ENCODE measurements at regions not wholly inside any gene's neighbourhood (a gene's known extent, or its start where the extent isn't known, plus 50 kb on each side); places are given as distances from the start of the nearest gene placed in this dataset.

- CTCF ChIA-PET, result no interaction called here
- H3K27me3 ChIP-seq (ENCODE audit: insufficient read depth, low read length), result no peaks in the 10 kb centered on the region
- RAD21 ChIA-PET (ENCODE audit: low non-redundant PET in 1 of 2, low total read pairs in 2 of 2, uncharacterized antibody in 2 of 2, unreplicated experiment in 2 of 2), result no interaction called here
- intact Hi-C loops (cut with micrococcal nuclease), result no loop called here
- no peaks in the 10 kb centered on the region for H3K9me3 ChIP-seq (ENCODE audit: control insufficient read depth in 1 of 2, insufficient read depth in 1 of 2, low read depth in 1 of 2, low read length in 2 of 2)
- no TSS peak for BruUV-seq (replicated peaks)
- no peaks in the 10 kb centered on the region for H3K79me2 ChIP-seq (ENCODE audit: insufficient read depth, low read length)
- no peak overlapping the region for H3K4me2 ChIP-seq (ENCODE audit: low read length)
- POLR2A ChIA-PET, result no interaction called here
- no peak for TF ChIP-seq FOSL1 (IDR thresholded peaks at IDR 0.05; ENCODE audit: low read depth)
- TF ChIP-seq EZH2phosphoT487 (IDR thresholded peaks at IDR 0.05; ENCODE audit: borderline replicate concordance), result no peak
- TF ChIP-seq, protein P1, sequence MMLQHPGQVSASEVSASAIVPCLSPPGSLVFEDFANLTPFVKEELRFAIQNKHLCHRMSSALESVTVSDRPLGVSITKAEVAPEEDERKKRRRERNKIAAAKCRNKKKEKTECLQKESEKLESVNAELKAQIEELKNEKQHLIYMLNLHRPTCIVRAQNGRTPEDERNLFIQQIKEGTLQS (IDR thresholded peaks at IDR 0.05), result no peak
- TF ChIP-seq, protein P2, sequence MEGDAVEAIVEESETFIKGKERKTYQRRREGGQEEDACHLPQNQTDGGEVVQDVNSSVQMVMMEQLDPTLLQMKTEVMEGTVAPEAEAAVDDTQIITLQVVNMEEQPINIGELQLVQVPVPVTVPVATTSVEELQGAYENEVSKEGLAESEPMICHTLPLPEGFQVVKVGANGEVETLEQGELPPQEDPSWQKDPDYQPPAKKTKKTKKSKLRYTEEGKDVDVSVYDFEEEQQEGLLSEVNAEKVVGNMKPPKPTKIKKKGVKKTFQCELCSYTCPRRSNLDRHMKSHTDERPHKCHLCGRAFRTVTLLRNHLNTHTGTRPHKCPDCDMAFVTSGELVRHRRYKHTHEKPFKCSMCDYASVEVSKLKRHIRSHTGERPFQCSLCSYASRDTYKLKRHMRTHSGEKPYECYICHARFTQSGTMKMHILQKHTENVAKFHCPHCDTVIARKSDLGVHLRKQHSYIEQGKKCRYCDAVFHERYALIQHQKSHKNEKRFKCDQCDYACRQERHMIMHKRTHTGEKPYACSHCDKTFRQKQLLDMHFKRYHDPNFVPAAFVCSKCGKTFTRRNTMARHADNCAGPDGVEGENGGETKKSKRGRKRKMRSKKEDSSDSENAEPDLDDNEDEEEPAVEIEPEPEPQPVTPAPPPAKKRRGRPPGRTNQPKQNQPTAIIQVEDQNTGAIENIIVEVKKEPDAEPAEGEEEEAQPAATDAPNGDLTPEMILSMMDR (IDR thresholded peaks at IDR 0.05 in 2 of 3, conservative IDR thresholded peaks at IDR 0.05 in 1 of 3; ENCODE audit: borderline replicate concordance in 1 of 3, insufficient read depth in 1 of 3, low read depth in 2 of 3, low read length in 2 of 3), result no peak
- TF ChIP-seq TCF7L2 (IDR thresholded peaks at IDR 0.05; ENCODE audit: borderline replicate concordance, extremely low read depth, insufficient read depth, insufficient read length), result no peak
- TF ChIP-seq CEBPB (IDR thresholded peaks at IDR 0.05; ENCODE audit: low read depth), result no peak
- no peak for TF ChIP-seq SIN3A (IDR thresholded peaks at IDR 0.05; ENCODE audit: low read depth)
- TF ChIP-seq POLR2AphosphoS5 (IDR thresholded peaks at IDR 0.05; ENCODE audit: low read depth, low read length), result no peak
- no peak for TF ChIP-seq SRF (IDR thresholded peaks at IDR 0.05; ENCODE audit: low read depth)
- no peak for TF ChIP-seq EGR1 (IDR thresholded peaks at IDR 0.05; ENCODE audit: low read depth)
- no peak for TF ChIP-seq ZBTB33 (IDR thresholded peaks at IDR 0.05; ENCODE audit: extremely low read depth, insufficient replicate concordance, low read length)
- DNase-seq (ENCODE audit: low read depth, low spot score), result no peak
- peaks cover 3 to 16% of the 10 kb centered on the region in 2 experiments; a peak in 2 of 4 replicates for H3K4me1 ChIP-seq (ENCODE audit: control insufficient read depth in 1 of 2, insufficient read depth in 2 of 2, low read length in 2 of 2)
- H3K9me2 ChIP-seq (ENCODE audit: insufficient read depth), result no peaks in the 10 kb centered on the region
- H2AFZ ChIP-seq (ENCODE audit: low read depth, low read length, poor library complexity, severe bottlenecking), result no peak overlapping the region
- H3K27ac ChIP-seq (ENCODE audit: low read depth, low read length), result no peak overlapping the region
- no peaks in the 10 kb centered on the region for H4K20me1 ChIP-seq (ENCODE audit: insufficient read depth)
- no peak for ATAC-seq
- no peak overlapping the region for H3K4me3 ChIP-seq (replicated peaks in 1 of 2; ENCODE audit: low read depth in 1 of 2, low read length in 2 of 2)
- H3K36me3 ChIP-seq (ENCODE audit: control insufficient read depth in 1 of 2, insufficient read depth in 2 of 2, low read length in 2 of 2), result no peaks in the 10 kb centered on the region
- no peak overlapping the region for H3K9ac ChIP-seq (ENCODE audit: low read length)
Observed at GRCh38 chr6:126535595-126535994, 195.7 kb downstream of the CENPW start.
